ENCODE measurements at regions not wholly inside any gene's neighbourhood (a gene's known extent, or its start where the extent isn't known, plus 50 kb on each side); places are given as distances from the start of the nearest gene placed in this dataset.
"Not testable (repeated sequence)": the region's sequence is repeated elsewhere in the genome, so short reads cannot be mapped to it uniquely, and the experiment has no call there.

DNA sequence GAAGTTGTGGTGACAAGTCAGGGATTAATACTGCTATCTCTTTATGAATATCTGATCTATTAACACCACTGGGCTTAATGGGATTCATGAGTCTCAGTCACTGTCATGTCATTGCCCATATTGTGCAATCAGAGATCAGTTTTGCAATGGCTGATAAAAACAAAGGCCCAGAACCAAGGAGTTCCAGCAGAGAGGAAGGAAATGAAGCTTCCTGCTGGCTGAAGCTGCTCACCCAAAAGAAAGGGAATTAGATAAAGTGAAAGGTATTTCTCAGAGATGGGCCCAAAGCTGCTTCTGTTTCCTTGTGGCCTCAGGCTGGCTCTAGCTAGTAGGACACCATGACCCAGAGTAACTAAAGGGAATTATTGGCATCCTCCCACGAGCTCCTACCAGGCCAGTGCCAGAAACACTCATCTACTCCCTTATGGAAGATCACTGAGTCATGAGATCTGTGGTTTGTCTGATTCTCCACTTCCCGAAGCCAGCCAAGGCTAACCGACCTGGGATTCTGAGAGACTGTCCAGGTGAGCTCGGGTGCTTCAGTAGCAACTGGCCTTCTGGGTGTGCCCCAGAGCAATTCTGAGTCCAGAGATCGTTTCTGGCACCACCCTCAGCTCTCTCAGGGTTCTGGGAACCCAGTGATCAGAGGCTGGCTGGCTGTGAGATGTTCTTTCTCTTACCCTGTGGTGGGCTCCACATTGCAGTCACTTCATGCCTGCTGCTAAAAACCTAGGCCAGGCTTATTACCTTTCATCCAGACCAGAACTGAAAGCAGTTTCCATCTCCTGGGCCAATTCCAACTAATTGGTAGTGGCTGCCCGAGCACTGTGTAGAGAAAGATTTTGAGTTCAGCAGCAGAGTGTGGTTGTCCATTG is 129.5 kb upstream of the PELI1 start:
- TF ChIP-seq, protein P1, sequence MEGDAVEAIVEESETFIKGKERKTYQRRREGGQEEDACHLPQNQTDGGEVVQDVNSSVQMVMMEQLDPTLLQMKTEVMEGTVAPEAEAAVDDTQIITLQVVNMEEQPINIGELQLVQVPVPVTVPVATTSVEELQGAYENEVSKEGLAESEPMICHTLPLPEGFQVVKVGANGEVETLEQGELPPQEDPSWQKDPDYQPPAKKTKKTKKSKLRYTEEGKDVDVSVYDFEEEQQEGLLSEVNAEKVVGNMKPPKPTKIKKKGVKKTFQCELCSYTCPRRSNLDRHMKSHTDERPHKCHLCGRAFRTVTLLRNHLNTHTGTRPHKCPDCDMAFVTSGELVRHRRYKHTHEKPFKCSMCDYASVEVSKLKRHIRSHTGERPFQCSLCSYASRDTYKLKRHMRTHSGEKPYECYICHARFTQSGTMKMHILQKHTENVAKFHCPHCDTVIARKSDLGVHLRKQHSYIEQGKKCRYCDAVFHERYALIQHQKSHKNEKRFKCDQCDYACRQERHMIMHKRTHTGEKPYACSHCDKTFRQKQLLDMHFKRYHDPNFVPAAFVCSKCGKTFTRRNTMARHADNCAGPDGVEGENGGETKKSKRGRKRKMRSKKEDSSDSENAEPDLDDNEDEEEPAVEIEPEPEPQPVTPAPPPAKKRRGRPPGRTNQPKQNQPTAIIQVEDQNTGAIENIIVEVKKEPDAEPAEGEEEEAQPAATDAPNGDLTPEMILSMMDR (IDR thresholded peaks at IDR 0.05): no peak
- TF ChIP-seq ZFX (IDR thresholded peaks at IDR 0.05; ENCODE audit: borderline replicate concordance): no peak
- H3K27ac ChIP-seq: no peak overlapping the region

DNA sequence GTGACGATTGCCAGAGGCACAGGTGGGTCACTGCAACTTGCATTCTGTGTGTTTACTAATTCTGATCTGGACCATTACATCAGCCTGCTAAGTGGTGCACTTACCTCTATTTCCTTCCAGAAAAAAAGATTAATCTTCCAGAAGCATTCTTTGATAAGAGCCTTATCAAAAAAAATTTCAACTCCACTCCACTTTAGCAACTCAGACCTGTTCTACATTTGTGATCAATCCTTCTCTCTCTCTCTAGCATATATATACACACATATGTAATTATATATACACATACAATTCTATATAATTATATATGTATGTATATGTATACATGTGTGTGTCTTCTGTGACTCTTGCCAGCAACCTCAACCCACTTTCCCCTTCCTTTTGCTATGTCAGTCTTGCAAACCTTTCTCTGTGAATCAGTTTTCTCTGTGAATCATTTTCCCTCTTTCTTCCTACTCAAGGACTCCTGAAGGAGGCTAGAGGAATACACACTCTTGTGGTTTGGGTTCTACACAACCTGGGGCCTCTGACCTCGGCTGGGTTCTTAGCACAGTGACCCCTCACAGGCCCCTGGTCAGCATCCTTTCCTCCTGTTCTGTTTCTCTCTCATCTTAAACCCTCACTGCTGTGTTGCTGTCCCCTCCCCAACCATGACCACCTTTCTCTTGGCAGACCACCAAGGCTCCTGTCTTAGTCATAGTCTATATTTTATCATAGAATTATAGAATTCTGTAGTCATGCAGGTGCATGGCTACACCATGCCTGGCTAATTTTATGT is 130.4 kb upstream of the PELI1 start:
- no peak overlapping the region for H3K27ac ChIP-seq
- TF ChIP-seq ZFX (IDR thresholded peaks at IDR 0.05; ENCODE audit: borderline replicate concordance): no peak

DNA sequence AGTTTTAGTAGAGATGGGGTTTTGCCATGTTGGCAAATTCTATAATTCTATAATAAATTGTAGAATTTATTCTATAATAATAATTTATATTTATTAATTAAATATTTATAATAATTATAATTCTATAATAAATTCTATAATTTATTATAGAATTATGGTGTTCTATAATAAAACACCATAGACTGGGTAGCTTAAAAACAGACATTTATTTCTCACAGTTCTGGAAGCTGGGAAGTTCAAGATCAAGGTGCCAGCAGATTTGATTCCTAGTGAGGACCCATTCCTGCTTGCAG is 130.9 kb upstream of the PELI1 start:
- no peak overlapping the region for H3K27ac ChIP-seq
- no peak for TF ChIP-seq ZFX (IDR thresholded peaks at IDR 0.05; ENCODE audit: borderline replicate concordance)
- TF ChIP-seq, protein P1 (IDR thresholded peaks at IDR 0.05): no peak

DNA sequence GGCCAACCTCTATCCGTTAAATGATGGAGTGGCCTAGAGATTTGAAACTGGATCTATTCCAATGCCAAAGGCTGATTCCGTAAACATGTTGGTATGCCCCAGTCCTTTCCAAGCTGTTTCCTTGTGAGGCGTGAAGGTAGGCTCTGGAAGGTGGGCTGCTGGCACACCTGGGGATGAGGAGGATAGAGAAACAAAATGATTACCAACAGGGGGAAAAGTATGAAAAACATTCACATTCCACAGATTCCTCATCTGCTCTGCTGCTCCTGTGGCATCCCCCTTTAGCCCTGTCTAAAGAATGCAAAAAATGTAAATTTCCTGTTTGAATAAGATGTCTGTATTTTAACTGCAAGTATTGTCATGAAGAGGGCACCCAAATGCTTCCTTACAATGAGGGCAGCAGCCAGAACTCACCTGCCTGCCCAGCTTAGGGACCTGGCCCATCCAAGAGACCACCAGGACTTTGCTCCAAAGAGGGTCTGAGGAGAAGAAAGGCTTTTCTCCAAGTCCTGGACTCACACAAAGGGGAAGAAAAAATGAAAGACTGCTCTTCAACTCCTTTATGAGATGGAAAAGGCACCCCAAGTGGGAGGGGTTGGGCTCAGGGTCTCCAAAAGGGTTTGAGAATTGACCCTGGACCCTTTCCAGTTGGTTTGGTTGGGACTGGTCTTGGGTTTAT is 132.3 kb upstream of the PELI1 start:
- no peak overlapping the region for H3K27ac ChIP-seq
- TF ChIP-seq, protein P1 (IDR thresholded peaks at IDR 0.05): no peak
- no peak for TF ChIP-seq ZFX (IDR thresholded peaks at IDR 0.05; ENCODE audit: borderline replicate concordance)

DNA sequence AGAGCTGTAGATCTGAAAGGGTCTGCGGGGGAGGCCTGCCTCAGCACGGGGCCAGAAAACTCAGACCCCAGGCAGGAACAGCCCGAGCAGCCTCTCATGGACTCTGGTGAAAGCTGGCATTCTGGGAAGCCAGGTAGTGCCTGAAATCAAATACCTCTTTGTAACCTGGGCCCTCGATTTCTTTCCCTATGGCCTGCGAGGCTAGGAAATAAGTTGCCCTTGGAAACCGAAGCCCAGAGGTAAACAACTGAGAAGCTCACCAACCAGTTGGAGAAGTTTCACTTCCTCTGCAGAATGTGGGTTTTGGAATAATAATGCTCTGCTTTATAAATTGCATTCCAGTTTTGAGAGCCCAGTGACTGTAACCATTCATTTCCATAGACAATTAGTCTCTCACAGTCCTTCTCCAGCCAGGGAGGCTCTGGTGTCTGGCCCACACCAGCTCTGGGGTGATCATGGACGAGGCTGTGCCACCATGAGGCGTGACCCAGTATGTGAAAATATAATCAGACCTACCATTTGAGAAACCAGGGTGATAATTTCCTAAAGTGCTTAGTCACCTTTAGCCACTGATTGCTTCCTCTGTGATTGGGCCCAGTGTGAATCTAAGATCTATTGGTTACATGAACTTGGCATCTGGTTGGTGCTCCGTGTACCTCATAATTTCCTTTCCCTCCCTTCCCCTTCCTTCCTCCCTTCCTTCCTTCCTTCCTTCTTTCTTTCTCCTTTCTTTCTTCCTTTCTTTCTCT is 133.1 kb upstream of the PELI1 start:
- no peak for TF ChIP-seq ZFX (IDR thresholded peaks at IDR 0.05; ENCODE audit: borderline replicate concordance)
- TF ChIP-seq, protein P1 (IDR thresholded peaks at IDR 0.05): no peak
- no peak overlapping the region for H3K27ac ChIP-seq

DNA sequence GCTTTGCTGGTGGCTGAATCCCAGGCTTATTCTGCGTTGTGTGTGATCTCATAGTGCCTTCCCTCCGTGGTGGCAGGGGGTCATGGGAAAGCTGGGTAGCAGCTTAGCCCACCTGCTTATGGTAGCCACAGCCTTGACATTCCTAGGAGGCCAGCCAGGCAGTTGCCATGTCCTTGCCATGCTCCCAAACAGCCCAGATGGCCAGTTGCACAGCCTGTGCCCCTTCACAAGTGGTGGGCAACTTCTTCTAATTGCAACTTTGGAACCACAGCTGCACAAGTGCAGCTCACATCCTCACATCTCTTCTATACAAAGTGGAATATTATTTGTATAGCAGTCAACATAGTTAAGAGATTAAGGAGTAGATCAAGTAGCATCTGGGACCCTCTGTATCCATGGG is 136.6 kb upstream of the PELI1 start:
- not testable (repeated sequence) for H3K27ac ChIP-seq

DNA sequence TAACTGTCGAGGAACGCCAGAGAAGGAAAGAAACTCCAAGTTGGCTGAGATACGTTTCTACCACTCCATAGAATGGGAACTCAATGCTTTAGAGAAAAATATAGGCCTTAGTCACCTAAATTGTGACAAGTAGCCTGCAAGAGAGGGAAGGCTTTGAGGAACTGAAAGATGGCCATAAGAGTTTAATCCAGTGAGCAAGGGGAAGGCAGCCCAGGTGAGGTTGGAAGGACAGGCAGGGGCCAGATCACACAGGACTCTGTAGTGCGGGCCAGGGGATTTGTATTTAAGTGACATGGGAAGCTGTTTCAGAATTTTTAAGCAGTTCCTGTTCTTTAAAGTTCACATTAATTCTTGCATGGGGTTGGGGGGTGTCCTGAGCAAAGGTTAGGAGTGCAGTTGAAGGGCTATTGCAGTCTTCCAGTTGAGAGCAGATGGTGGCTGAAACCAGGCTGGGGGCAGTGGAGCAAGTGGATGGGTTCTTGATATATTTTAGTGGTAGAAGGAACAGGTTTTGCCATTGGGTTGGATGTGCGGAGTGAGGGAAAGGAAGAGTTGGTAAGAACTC is 138.9 kb upstream of the PELI1 start:
- H3K27ac ChIP-seq: no peak overlapping the region
- TF ChIP-seq, protein P1 (IDR thresholded peaks at IDR 0.05): no peak
- TF ChIP-seq ZFX (IDR thresholded peaks at IDR 0.05; ENCODE audit: borderline replicate concordance): no peak

Data from 22Rv1 (cell line).